Neural progenitor cell (in vitro differentiated cells): ENCODE measurements at regions not wholly inside any gene's neighbourhood (a gene's known extent, or its start where the extent isn't known, plus 50 kb on each side); places are given as distances from the start of the nearest gene placed in this dataset.

Source experiments
- DNase-seq: peaks from one replicate; pipeline ENCODE4 v3.0.0-alpha.2; 2016; ENCODE audit warnings: low spot score
- H2AFZ ChIP-seq: fragments of 200-600 bp; sonication (generic); replicated peaks from 2 replicates; pipeline ENCODE4 v1.6.1; 2016; ENCODE audit warnings: antibody characterized with exemption
- H3F3A ChIP-seq: fragments of 200-600 bp; sonication (generic); 2 replicates; pipeline ENCODE4 v1.6.1; 2016; ENCODE audit warnings: antibody characterized with exemption, low read depth
- H3K27ac ChIP-seq: fragments of 200-600 bp; sonication (generic); 2 replicates; pipeline ENCODE4 v1.5.1; 2016; ENCODE audit warnings: mild to moderate bottlenecking
- H3K27me3 ChIP-seq: fragments of 200-600 bp; sonication (generic); 2 replicates; pipeline ENCODE4 v1.6.1; 2016; ENCODE audit warnings: mild to moderate bottlenecking, moderate library complexity
- H3K36me3 ChIP-seq: fragments of 200-600 bp; sonication (generic); 2 replicates; pipeline ENCODE4 v1.5.1; 2016
- H3K4me1 ChIP-seq: fragments of 200-600 bp; sonication (generic); 2 replicates; pipeline ENCODE4 v1.6.1; 2016; ENCODE audit warnings: mixed run types
- H3K4me2 ChIP-seq: fragments of 200-600 bp; sonication (generic); 2 replicates; pipeline ENCODE4 v1.6.1; 2016
- H3K4me3 ChIP-seq: fragments of 200-600 bp; sonication (generic); 2 replicates; pipeline ENCODE4 v1.5.1; 2016
- H3K79me2 ChIP-seq: fragments of 200-600 bp; sonication (generic); 2 replicates; pipeline ENCODE4 v1.6.1; 2016; ENCODE audit warnings: low read depth
- H3K9ac ChIP-seq: fragments of 200-600 bp; sonication (generic); 2 replicates; pipeline ENCODE4 v1.6.1; 2016
- H3K9me3 ChIP-seq: fragments of 200-600 bp; sonication (generic); 2 replicates; pipeline ENCODE4 v1.5.1; 2016; ENCODE audit warnings: low read depth
- H4K20me1 ChIP-seq: fragments of 200-600 bp; sonication (generic); 2 replicates; pipeline ENCODE4 v1.6.1; 2016; ENCODE audit warnings: low read depth
- H3K27ac Mint-ChIP-seq: 3 replicates; pipeline ENCODE4 v1.8.0; 2021; ENCODE audit warnings: mixed read lengths
- H3K27me3 Mint-ChIP-seq: 2 replicates; pipeline ENCODE4 v1.8.0; 2022; ENCODE audit warnings: low read depth, mild to moderate bottlenecking, inconsistent platforms, moderate library complexity, mixed read lengths; ENCODE audit not compliant: insufficient read depth
- H3K36me3 Mint-ChIP-seq: 3 replicates; pipeline ENCODE4 v1.8.0; 2021; ENCODE audit warnings: mixed read lengths
- H3K4me1 Mint-ChIP-seq: 3 replicates; pipeline ENCODE4 v1.8.0; 2021; ENCODE audit warnings: mixed read lengths
- H3K4me3 Mint-ChIP-seq: 3 replicates; pipeline ENCODE4 v1.8.0; 2021; ENCODE audit warnings: mild to moderate bottlenecking, moderate library complexity, mixed read lengths
- H3K9me3 Mint-ChIP-seq: 3 replicates; pipeline ENCODE4 v1.8.0; 2020; ENCODE audit warnings: mixed read lengths
- CTCF ChIP-seq: fragments of 200-600 bp; sonication (generic); IDR thresholded peaks from 2 replicates; pipeline ENCODE4 v1.5.1; 2017; ENCODE audit warnings: antibody characterized with exemption, mild to moderate bottlenecking
- EZH2 ChIP-seq: fragments of 200-600 bp; sonication (generic); IDR thresholded peaks from 2 replicates; pipeline ENCODE4 v1.6.1; 2017; ENCODE audit warnings: antibody characterized with exemption, mild to moderate bottlenecking, moderate library complexity
- EZH2phosphoT487 ChIP-seq: fragments of 200-600 bp; sonication (generic); IDR thresholded peaks from 2 replicates; pipeline ENCODE4 v1.6.1; 2017; ENCODE audit warnings: antibody characterized with exemption

GRCh38 chr12:64560396-64561301 lies 49.6 kb upstream of the RASSF3 start:
- peak overlapping the region; percentile 44 for H2AFZ ChIP-seq

More at GRCh38 chr12:64560396-64561301, 49.6 kb upstream of the RASSF3 start:
- no peaks in the 10 kb centered on the region for H4K20me1 ChIP-seq
- DNase-seq: peak; percentile 40
- H3K4me1 ChIP-seq: peaks cover 9% of the 10 kb centered on the region
- H3K36me3 Mint-ChIP-seq: no peaks in the 10 kb centered on the region
- no peak overlapping the region for H3K4me3 ChIP-seq
- H3K27me3 ChIP-seq: no peaks in the 10 kb centered on the region
- H3K9me3 Mint-ChIP-seq: no peaks in the 10 kb centered on the region
- H3K4me2 ChIP-seq: no peak overlapping the region
- no peaks in the 10 kb centered on the region for H3F3A ChIP-seq
- no peaks in the 10 kb centered on the region for H3K36me3 ChIP-seq
- H3K4me1 Mint-ChIP-seq: peaks cover 21% of the 10 kb centered on the region
- H3K27ac Mint-ChIP-seq: peak overlapping the region; percentile 39
- peaks cover 8% of the 10 kb centered on the region for H3K27me3 Mint-ChIP-seq
- H3K9ac ChIP-seq: no peak overlapping the region
- H3K79me2 ChIP-seq: no peaks in the 10 kb centered on the region
- H3K27ac ChIP-seq: no peak overlapping the region
- H3K9me3 ChIP-seq: no peaks in the 10 kb centered on the region
- no peak overlapping the region for H3K4me3 Mint-ChIP-seq
- no peak for TF ChIP-seq EZH2phosphoT487
- no peak for TF ChIP-seq EZH2
- no peak for TF ChIP-seq CTCF
